GM19099 (cell line): ENCODE measurements at regions not wholly inside any gene's neighbourhood (a gene's known extent, or its start where the extent isn't known, plus 50 kb on each side); places are given as distances from the start of the nearest gene placed in this dataset.

Experiments used
- POLR2A ChIP-seq: IDR thresholded peaks from 3 replicates; pipeline ENCODE4 v1.6.1; 2011; ENCODE audit warnings: low read depth; ENCODE audit not compliant: insufficient read length; ENCODE audit errors: extremely low read depth

DNA sequence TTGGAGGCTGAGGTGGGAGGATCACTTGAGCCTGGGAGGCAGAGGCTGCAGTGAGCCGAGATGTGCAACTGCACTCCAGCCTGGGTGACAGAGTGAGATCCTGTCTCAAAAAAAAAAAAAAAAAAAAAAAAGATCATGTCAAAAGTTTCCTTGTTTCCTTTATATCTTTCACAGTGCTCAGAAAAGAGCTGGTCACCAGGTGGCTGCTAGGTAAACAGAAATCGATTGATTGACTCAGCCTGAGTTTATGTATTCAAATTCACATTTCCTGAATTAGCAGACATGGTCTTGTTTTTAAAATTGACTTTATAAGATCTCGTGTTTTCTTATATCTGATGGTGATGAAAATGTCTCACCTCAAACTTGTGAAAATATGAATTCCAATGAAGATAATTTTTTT, 261.8 kb upstream of the FANCL start:
- no peak for TF ChIP-seq POLR2A

DNA sequence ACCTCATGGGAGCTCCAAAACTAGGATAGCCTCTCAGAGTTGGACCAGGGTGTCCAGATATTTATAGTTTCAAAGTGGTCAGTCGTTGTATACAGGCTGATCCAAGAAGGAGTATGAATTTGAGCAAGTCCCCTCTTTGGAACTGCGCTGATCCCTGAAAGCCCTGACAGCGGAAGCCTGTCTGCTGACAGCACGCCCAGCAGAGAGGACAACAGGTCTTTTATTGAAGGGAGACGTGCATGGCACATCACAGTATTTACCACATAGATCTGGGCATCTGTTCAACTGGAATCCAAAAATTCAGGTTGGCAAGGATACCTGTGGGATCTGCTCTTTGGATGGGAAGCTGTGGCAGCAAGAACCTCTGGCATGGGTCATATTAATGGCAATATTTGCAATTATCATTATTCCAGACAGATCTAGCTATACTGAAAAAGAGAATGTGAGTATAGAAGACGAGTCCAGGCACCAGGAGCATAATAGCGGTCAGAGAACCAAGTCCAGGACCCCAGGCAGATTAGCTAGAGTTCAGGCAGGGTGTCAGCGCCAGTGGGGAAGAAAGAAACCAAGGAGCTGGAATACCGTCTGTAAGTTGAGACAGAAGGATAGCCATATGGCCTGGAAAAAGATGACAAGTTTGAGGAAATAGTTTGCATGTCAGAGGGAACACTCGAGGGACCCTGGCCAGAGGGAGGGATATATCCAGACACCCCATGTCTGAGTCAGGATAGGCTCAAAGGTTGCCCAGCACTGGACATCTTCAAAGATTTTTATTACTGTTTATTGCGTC, 260.4 kb upstream of the FANCL start:
- TF ChIP-seq POLR2A = no peak

DNA sequence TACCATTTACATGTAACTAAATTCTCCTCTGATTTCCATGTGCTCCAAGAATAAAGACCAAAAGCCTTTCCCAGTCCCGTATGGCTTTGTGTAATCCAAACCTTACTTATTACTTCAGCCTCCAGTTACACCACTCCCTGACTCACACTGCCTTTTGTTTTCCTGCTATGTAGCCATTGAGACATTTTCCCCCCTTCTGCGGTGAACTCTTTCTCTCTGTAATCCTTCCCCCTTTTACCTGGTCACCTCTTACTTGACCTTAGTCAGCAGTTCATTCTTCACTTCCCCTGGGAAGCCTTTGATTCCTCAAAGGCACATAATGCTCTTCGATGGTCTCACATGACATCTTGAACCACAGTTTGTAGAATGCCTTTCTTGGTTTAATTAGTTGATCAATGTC, 256.0 kb upstream of the FANCL start:
- TF ChIP-seq POLR2A = no peak

DNA sequence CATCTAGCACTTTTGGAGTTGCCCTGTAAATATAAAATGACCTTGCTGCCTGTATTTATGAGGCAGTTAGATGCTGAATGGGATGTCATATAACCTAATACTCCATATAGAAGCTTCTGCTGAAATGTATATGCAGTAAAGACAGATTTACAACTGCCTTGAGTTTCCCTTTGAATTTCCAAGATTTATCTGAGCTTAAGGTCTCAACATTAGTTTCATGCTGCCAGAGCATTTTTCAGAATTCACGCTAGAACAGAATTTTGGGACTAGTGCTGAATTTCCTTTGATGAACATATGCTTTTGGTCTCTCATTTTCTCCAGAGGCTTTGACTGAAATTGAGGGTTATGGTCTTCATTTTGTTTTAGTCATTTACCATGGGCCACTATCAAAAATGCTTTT, 254.7 kb upstream of the FANCL start:
- TF ChIP-seq POLR2A = no peak

DNA sequence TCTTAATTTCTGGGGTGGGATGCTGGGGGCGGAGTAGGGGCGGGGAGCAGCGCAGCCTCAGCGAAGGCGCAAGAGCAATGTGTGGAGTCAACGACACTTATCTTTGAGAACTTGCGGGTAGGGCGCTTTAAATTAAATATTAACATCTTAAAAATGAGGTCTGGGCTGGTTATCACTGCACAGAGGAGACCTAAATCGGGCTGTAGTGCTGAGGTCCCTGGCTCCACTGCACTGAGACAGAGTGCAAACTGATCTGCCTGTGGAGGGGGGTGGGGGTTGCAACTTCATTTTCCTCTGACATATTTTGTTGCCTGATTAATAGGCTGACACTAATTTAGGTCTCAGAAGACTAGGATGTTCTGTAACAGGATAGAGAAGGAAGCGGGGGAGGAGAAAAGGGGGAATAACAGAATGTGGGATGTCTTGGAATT, 253.0 kb upstream of the FANCL start:
- no peak for TF ChIP-seq POLR2A

DNA sequence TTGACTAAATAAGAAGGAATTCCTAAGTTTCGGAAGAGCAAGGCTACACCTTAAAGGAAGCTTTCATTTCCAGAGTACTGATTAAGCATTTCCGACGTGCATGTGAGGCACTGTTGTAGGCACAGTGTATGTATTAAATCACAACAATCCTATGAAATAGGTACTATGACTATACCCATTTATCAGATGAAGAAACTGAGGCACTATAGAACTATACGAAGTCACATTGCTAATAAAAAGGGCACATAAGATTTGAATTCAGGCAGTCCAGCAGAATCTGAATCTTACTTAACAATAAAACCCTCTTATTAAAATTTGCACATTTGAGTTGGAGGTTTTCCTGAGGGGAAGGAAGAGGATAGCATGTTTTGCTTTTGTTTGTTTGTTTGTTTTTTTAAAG, 243.5 kb upstream of the FANCL start:
- no peak for TF ChIP-seq POLR2A

DNA sequence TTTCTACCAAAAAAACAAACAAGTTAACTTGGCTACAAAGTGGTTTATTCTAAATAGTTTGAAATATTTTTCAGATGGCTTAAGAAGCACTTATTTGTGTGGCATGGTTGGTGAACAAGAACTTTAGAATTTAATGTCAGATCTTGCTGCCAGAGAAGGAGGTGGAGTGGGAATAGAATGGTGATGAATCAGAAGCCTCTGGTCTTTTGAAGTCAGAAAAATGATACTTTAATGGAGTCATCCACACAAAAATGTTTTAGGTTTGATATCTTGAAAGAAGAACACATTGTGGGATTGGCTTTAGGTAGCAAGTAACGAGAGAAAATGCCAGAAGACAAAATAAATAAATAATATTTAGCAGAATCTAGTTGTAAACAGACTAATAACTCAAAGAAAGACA, 243.1 kb upstream of the FANCL start:
- TF ChIP-seq POLR2A = no peak

DNA sequence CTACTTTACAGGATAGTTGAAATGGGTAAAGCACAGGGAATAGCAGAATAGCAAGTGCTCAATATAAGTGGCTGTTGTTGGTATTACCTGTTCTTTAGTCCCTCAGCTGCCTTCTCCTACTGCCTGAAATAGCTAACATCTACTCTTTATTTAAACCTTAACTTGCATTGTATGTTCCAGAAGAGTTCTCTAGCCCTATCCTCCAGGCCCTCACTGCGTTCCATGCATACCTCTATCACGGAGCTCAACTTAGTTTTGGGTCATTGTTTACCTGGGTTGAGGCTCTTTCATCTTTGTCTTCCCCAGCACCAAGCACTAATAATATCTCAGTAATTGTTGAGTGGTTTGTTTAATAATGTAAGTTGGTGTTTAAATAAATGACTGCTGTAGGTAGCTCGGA, 242.2 kb upstream of the FANCL start:
- no peak for TF ChIP-seq POLR2A

DNA sequence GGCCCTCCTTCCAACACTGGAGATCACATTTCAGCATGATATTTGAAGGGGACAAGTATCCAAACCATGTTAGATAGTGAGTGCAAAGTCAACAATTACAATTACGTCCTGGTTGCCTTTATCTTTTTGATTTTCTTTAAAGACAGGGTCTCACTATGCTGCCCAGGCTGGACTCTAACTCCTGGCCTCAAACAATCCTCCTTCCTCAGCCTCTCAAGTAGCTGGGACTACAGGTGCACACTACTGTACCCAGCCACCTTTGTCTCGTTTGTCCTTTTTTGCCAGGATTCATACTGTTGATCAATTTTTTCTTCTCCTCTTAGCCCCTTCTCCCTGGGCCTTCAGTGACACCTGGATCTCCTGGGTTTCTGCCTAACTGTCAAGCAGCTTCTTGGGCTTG, 240.5 kb upstream of the FANCL start:
- no peak for TF ChIP-seq POLR2A

DNA sequence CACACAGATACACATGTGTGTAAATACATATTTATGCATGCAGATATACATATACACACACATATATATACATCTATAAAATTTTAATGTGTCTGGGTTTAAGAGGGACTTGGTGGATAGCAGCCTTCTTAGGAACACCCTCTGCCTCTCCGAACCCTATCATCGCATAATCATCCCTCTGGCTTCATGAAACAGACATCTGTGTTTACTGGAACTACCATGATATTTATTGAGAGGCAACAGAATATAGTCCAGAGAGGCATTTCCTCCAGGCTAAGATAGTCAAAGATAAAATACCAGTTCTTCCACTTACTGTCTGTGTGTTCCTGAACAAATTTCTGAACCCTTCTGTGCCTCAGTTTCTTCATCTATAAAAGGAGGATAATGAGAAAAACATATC, 239.0 kb upstream of the FANCL start:
- TF ChIP-seq POLR2A = no peak

DNA sequence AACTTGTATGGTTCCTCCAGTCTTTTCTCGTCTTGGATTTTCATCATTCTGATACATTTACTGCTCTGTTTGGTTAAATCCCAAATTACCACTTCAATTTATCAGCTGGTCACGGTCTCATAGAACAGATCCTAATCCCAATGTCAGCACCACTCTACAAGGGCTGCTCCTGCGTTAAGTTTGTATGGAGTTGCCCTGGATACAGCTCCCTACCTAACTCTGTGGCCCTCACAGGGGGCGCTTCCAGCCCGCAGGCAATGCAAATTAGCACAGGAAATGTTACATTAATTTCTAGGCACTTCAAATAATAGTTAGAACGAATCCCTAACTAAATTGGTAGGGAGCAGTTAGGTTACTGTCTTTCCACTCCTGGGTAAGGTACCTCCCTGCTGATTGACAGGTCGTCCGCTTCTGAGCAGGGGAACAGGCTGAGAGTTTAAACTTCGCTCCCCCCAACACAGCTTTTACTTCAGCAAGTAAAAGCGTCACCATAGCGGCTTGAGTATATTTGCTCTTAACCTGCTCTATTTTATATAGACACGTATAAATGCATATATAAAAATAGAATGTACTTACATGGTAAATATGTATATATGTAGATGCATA, 238.5 kb upstream of the FANCL start:
- no peak for TF ChIP-seq POLR2A

DNA sequence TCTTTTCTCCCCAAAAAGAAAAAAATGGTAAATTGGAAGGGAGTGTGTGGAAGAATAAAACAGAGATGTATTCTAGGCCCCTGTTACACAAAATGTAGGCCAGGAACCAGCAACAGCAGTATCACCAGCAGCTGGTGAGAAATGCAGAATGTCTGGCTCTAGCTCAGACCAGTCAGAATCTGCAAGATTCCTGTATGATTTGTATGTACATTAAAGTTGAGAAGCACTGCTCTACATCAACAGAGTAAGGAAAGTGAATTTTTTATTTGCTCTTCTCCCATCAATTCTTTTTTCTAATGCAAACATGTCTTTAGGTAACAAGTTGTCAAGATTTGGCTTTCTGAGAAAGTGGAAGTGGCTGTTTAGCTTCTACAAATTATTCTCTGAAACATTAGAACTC, 235.4 kb upstream of the FANCL start:
- no peak for TF ChIP-seq POLR2A

DNA sequence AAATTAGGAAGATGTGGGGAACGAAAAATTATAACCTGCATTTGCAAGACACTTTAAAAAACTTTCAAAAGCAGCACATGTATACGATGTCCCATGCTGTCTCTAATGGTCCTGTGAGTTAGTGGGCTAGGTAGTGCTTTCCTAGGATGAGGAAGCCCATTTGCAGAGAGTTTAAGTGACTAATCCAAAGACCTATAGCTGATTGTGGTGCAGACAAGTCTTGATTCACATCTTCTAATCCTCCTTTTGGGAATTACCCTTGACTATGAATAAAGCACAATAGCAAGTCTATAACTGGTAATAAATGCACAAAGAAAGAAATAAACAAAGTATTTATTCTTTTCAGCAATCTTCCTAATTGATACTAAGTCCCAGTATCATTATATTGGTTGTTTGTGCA, 234.6 kb upstream of the FANCL start:
- no peak for TF ChIP-seq POLR2A

DNA sequence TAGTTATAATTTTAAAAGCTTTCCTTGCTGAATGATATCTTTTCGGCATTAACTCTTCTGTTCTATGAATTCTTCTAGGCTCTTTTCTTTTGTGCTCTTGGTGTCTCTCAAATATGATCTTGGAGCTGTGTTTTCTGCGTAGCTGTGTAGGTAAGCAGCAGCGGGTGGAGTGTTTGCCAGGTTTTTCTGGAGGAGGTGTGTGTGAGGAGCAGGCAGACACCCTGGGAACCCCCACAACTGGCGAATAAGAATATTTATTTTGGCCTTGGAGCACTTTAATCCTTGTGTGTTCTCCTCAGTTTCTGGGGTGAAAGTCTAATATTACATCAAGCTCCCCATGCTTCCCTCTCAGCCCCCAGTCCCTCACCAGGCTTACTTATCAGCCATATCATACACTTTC, 232.0 kb upstream of the FANCL start:
- TF ChIP-seq POLR2A = no peak

DNA sequence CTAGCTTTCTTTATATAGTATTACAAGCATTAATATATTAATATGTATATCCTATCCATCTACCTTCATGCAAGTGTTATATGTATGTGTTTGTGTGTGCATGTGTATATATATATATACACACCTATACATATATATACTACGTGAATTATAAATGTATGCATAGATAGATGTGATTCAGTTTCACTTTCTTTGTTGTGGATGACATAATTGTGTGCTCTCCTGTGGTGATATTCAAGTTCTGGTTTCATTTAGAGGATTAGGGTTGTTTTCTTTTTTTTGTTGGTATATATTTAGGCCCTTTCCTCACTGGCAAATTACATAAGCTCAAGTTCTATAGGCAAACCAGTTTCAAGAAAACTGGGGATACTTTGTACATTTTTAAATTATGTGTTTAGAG, 225.7 kb upstream of the FANCL start:
- TF ChIP-seq POLR2A = no peak

DNA sequence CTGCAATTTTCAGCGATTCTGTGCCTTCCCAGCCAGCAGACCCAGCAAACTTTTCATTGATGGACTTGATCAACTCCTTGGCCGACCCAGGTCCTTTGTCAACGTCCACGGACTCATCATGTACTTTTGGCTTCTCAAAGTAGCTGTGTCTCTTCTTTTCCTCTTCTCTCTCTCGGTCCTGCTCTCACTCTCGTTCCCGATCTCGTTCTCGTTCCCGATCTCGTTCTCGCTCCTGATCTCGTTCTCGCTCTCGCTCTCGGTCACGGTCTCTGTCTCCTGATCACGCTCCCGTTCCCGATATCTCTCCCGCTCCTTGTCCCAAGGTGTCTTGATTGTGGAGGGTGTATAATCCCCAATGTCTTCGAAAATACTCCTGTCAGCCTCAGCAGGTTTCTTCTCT, 219.5 kb upstream of the FANCL start:
- no peak for TF ChIP-seq POLR2A
